ENCODE measurements at regions not wholly inside any gene's neighbourhood (a gene's known extent, or its start where the extent isn't known, plus 50 kb on each side); places are given as distances from the start of the nearest gene placed in this dataset.

DNA sequence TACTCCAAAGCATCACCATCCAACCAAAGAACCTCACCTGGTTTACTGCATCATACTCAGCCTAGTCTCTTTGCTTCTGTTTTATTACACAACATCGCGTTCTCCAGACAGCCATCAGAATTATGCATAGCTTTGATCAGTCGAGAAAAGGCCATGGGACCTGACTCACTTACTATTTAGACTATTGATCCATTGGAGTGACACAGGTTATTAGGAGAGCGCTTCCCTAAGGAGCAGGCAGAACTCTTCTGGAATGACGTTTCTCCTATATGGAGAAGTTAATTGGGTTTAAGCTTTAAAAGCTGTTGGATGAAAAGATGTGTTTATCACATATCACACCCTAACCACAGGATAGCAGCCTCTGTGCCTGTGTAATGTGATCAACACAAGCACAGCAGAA is 649.1 kb upstream of the SLC10A2 start:
- Histone ChIP-seq H3K27me3 (no peaks in the 10 kb centered on the region), H3K4me1 (no peaks in the 10 kb centered on the region), H3K36me3 (no peaks in the 10 kb centered on the region), H3K9me3 (no peaks in the 10 kb centered on the region), H3K27ac (no peak overlapping the region), H3K4me3 (no peak overlapping the region)
- no peak for DNase-seq (ENCODE audit: low spot score in 2 of 2)
- no peak for TF ChIP-seq POLR2AphosphoS5 (IDR thresholded peaks at IDR 0.05)
- no peak for TF ChIP-seq POLR2A (IDR thresholded peaks at IDR 0.05)
- TF ChIP-seq, protein P1, sequence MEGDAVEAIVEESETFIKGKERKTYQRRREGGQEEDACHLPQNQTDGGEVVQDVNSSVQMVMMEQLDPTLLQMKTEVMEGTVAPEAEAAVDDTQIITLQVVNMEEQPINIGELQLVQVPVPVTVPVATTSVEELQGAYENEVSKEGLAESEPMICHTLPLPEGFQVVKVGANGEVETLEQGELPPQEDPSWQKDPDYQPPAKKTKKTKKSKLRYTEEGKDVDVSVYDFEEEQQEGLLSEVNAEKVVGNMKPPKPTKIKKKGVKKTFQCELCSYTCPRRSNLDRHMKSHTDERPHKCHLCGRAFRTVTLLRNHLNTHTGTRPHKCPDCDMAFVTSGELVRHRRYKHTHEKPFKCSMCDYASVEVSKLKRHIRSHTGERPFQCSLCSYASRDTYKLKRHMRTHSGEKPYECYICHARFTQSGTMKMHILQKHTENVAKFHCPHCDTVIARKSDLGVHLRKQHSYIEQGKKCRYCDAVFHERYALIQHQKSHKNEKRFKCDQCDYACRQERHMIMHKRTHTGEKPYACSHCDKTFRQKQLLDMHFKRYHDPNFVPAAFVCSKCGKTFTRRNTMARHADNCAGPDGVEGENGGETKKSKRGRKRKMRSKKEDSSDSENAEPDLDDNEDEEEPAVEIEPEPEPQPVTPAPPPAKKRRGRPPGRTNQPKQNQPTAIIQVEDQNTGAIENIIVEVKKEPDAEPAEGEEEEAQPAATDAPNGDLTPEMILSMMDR (IDR thresholded peaks at IDR 0.05) = no peak
- intact Hi-C loops (cut with DNase I; ENCODE audit: low total_unique reads) = no loop called here

DNA sequence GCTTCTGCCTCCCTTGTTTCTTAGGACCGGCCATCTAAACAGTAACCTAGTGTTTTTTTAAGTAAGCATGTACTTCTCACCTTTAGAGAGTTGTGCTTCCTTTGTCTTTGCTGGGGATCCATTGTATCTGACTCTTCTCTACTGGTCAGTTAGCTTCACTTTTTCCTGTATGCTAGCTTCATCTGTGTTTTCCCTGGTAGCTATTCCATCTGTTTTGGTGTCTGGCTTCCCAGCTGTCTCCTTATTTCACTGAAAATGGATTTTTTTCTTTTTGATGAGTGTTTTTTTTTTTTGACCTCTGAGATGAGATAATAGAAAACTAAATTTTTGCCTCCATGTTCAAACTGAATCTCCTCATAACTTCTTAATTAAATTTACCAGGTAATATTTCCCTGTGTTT is 637.0 kb upstream of the SLC10A2 start:
- Histone ChIP-seq H3K4me3 (no peak overlapping the region), H3K27me3 (no peaks in the 10 kb centered on the region), H3K4me1 (no peaks in the 10 kb centered on the region), H3K9me3 (no peaks in the 10 kb centered on the region), H3K27ac (no peak overlapping the region), H3K36me3 (no peaks in the 10 kb centered on the region)
- intact Hi-C loops (cut with DNase I; ENCODE audit: low total_unique reads) = no loop called here
- no peak for TF ChIP-seq POLR2AphosphoS5 (IDR thresholded peaks at IDR 0.05)
- no peak for TF ChIP-seq POLR2A (IDR thresholded peaks at IDR 0.05)
- TF ChIP-seq, protein P1 (IDR thresholded peaks at IDR 0.05) = no peak
- DNase-seq (ENCODE audit: low spot score in 2 of 2) = no peak

DNA sequence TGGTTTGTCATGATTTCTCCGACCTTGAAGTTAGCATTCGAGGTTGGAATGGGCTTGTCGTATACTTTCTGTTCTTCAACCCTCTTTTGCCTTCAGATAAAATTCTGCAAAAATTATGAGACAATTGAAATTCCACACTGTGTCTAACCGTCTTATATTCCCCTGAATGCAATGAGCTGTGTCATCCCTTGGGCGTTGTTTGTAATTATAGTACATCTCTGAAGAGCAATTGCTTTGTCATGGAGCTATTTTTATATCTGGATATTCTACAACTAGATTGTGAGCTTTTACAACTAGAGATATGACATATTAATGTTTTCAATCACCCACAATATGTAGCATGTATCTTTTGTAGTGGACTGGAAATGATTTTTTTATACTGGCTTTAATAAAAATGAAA is 631.8 kb upstream of the SLC10A2 start:
- TF ChIP-seq POLR2A (IDR thresholded peaks at IDR 0.05) (no peak), POLR2AphosphoS5 (IDR thresholded peaks at IDR 0.05) (no peak)
- TF ChIP-seq, protein P1 (IDR thresholded peaks at IDR 0.05) = no peak
- no peak for DNase-seq (ENCODE audit: low spot score in 2 of 2)
- no peaks in the 10 kb centered on the region for H3K27me3 ChIP-seq
- H3K27ac ChIP-seq = no peak overlapping the region
- no peaks in the 10 kb centered on the region for H3K9me3 ChIP-seq
- intact Hi-C loops (cut with DNase I; ENCODE audit: low total_unique reads) = no loop called here
- H3K4me1 ChIP-seq = no peaks in the 10 kb centered on the region
- no peaks in the 10 kb centered on the region for H3K36me3 ChIP-seq
- no peak overlapping the region for H3K4me3 ChIP-seq

DNA sequence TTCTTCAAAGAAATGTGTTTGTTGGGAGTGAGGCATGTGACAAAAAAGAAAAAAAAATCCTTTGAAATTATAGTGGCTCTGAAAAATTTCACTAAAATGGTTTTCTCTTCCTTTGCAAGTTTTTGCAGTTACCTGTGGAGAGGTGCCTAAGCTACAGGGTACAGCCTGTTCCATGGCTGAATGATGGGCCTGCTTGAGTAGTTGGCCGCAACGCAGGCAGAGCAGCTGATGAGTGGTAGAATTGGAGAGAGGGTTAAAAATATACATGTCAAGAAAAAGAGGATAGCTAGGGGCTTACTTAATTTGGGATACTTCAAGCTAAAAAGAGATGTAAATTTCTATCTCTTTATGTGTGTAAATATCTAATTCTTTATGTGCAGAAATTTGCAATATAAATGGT is 629.1 kb upstream of the SLC10A2 start:
- Histone ChIP-seq H3K4me3 (no peak overlapping the region), H3K36me3 (no peaks in the 10 kb centered on the region), H3K4me1 (no peaks in the 10 kb centered on the region), H3K27me3 (no peaks in the 10 kb centered on the region), H3K27ac (no peak overlapping the region), H3K9me3 (no peaks in the 10 kb centered on the region)
- intact Hi-C loops (cut with DNase I; ENCODE audit: low total_unique reads) = no loop called here
- no peak for DNase-seq (ENCODE audit: low spot score in 2 of 2)
- TF ChIP-seq POLR2AphosphoS5 (IDR thresholded peaks at IDR 0.05) (no peak), POLR2A (IDR thresholded peaks at IDR 0.05) (no peak)
- TF ChIP-seq, protein P1 (IDR thresholded peaks at IDR 0.05) = no peak

- H3K27me3 ChIP-seq = no peaks in the 10 kb centered on the region
- intact Hi-C loops (cut with DNase I; ENCODE audit: low total_unique reads) = no loop called here
Observed at GRCh38 chr13:103694471-103694870, 628.3 kb upstream of the SLC10A2 start.

More at GRCh38 chr13:103694471-103694870, 628.3 kb upstream of the SLC10A2 start:
- H3K27ac ChIP-seq = no peak overlapping the region
- no peak for TF ChIP-seq POLR2AphosphoS5 (IDR thresholded peaks at IDR 0.05)
- TF ChIP-seq POLR2A (IDR thresholded peaks at IDR 0.05) = no peak
- TF ChIP-seq, protein P1 (IDR thresholded peaks at IDR 0.05) = no peak
- DNase-seq (ENCODE audit: low spot score in 2 of 2) = no peak
- H3K4me1 ChIP-seq = no peaks in the 10 kb centered on the region
- no peak overlapping the region for H3K4me3 ChIP-seq
- H3K36me3 ChIP-seq = no peaks in the 10 kb centered on the region
- H3K9me3 ChIP-seq = no peaks in the 10 kb centered on the region

All from breast epithelium (tissue), 4 donors.